ENCODE measurements at regions not wholly inside any gene's neighbourhood (a gene's known extent, or its start where the extent isn't known, plus 50 kb on each side); places are given as distances from the start of the nearest gene placed in this dataset.

DNA sequence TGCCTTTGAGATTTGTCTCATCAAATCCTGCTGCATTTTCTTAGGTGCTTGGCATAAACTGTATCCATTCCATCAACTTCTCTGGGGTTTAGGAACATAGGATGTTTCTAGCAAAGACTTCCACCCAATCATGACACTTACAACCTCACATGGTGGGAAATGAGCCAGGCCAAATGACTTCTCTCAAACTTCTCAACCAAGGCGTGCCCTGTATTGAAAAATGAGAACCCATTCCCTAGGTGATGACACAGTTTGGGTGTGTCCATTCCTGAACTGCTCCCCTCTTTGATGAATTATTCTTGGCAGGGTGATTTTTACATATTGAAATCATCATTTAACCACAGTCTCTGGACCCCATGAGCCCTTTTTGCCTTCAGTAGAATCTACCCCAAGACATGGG, 161.1 kb downstream of the EN1 start:
- no peak for TF ChIP-seq CTCF (IDR thresholded peaks at IDR 0.05; ENCODE audit: insufficient read depth, low read depth, low read length, missing control alignments)
- no peak overlapping the region for H3K4me3 ChIP-seq (ENCODE audit: low read depth, low read length)
- DNase-seq (ENCODE audit: low read depth), result no peak

DNA sequence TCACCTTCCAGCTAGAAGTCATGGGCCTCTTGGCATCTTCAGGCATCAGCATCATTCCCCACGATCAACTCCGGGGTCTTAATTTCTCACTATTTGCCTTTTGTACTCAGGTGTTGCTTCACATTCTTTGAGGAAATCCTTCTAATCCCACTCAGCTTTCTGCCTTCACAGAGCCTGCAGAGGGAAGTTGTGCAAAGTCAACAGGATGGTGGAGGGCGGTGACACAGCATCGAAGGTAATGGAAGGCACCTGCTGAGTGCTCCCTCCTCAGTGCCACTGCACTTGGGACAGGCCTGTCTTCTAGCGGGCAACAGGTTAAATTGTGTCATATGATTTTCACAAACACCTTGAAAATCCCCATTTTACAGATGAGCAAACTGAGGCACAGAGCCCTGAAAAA, 164.0 kb downstream of the EN1 start:
- TF ChIP-seq CTCF (IDR thresholded peaks at IDR 0.05; ENCODE audit: insufficient read depth, low read depth, low read length, missing control alignments), result no peak
- no peak for DNase-seq (ENCODE audit: low read depth)
- H3K4me3 ChIP-seq (ENCODE audit: low read depth, low read length), result no peak overlapping the region

- no peak overlapping the region for H3K4me3 ChIP-seq (ENCODE audit: low read depth, low read length)
- TF ChIP-seq CTCF (IDR thresholded peaks at IDR 0.05; ENCODE audit: insufficient read depth, low read depth, low read length, missing control alignments), result no peak
- no peak for DNase-seq (ENCODE audit: low read depth)
Observed at GRCh38 chr2:118678985-118679384, 168.5 kb downstream of the EN1 start.

DNA sequence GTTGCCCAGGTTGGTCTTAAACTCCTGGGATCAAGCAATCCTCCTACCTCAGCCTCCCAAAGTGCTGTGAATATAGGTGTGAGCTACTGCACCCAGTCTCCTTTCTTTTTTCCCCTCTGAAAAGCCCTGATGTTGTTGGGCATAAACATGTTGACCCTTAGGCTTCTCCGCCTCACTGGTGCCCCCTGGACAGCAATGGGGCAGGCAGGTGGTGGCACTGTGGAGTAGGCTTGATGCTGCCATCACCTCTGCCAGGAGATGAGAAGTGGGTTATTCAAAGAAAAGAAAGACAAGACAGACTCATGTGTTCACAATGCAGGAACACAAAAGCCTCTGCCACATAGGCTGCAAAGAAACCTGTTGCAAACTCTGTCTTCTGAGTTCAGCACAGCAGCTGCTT, 169.9 kb downstream of the EN1 start:
- no peak for DNase-seq (ENCODE audit: low read depth)
- TF ChIP-seq CTCF (IDR thresholded peaks at IDR 0.05; ENCODE audit: insufficient read depth, low read depth, low read length, missing control alignments), result no peak
- H3K4me3 ChIP-seq (ENCODE audit: low read depth, low read length), result no peak overlapping the region

DNA sequence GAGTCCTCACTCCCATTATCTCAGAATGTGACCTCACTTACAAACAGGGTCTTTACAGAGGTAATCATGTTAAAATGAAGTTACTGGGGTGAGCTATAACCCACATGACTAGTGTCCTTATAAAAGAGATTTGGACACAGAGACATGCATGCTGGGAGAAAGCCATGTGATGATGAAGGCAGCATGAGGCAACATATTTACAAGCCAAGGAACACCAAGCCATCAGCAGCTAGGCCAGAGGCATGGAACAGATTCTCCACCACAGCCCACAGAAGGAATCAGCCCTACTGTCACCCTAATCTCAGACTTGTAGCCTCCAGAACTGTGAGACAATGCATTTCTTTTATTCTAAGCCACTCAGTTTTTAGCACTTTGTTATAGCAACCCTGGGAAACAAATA, 171.9 kb downstream of the EN1 start:
- DNase-seq (ENCODE audit: low read depth), result no peak
- no peak overlapping the region for H3K4me3 ChIP-seq (ENCODE audit: low read depth, low read length)
- TF ChIP-seq CTCF (IDR thresholded peaks at IDR 0.05; ENCODE audit: insufficient read depth, low read depth, low read length, missing control alignments), result no peak

GRCh38 chr2:118672571-118673158, 174.8 kb downstream of the EN1 start:
- TF ChIP-seq CTCF (IDR thresholded peaks at IDR 0.05; ENCODE audit: insufficient read depth, low read depth, low read length, missing control alignments), result no peak
- H3K4me3 ChIP-seq (ENCODE audit: low read depth, low read length), result no peak overlapping the region
- DNase-seq (ENCODE audit: low read depth), result no peak

DNA sequence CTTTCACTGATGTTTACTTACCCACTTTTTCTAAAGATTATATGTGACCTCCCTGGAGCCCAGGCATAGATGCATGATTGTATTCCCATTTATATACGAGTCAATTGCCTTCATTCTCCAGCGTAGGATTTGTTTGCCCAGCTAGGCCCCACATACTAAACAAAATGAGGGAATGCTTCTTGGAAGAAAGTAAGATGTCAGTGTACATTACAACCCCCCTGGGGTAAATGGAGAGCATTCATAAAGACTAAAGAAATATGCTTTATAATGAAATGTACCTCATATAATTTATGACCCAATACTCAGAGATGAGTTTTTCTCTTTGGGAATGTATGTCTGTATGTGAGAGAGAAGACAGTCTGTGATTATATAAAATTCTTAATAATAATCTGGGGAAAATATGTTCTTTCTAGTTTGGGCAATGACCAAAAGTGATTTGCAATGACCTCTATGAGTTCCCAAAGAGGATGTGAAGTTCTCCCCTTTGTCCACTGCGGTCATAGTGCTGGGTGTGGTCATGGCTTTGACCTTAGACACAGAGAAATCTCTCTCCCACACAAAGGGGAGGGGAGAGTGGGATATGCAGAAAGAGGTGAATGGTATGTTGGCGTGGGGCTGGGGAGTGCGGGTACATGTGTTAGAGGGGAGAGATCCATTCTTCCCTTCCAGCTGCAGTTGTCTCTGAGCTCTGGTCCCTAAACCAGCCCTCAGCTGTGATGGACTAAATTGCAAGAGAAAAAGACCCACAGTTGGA, 175.6 kb downstream of the EN1 start:
- no peak for DNase-seq (ENCODE audit: low read depth)
- no peak for TF ChIP-seq CTCF (IDR thresholded peaks at IDR 0.05; ENCODE audit: insufficient read depth, low read depth, low read length, missing control alignments)
- no peak overlapping the region for H3K4me3 ChIP-seq (ENCODE audit: low read depth, low read length)
